Gastrocnemius medialis (tissue), 4 donors: ENCODE measurements at regions not wholly inside any gene's neighbourhood (a gene's known extent, or its start where the extent isn't known, plus 50 kb on each side); places are given as distances from the start of the nearest gene placed in this dataset.

ENCODE experiments used
- CTCF ChIP-seq, 5 experiments: fragments of 450-650 bp in 3 of 5; fragments of 200-600 bp in 2 of 5; sonication (generic) in 2 of 5; IDR thresholded peaks in 4 of 5; conservative IDR thresholded peaks in 1 of 5; 1 replicate in 4 of 5; 2 replicates in 1 of 5; pipeline ENCODE4 v1.5.1; 2016 to 2019; ENCODE audit warnings: antibody characterized with exemption in 5 of 5, mild to moderate bottlenecking in 3 of 5, moderate library complexity in 3 of 5
- POLR2A ChIP-seq, 2 donors: fragments of 450-650 bp; IDR thresholded peaks; one replicate each; pipeline ENCODE4 v1.6.1; 2017; ENCODE audit warnings: antibody characterized with exemption in 2 of 2, mild to moderate bottlenecking in 2 of 2, moderate library complexity in 2 of 2

GRCh38 chr6:98044151-98044561, 761.1 kb upstream of the MMS22L start:
- no peak for TF ChIP-seq CTCF (IDR thresholded peaks at IDR 0.05 in 4 of 5, conservative IDR thresholded peaks at IDR 0.05 in 1 of 5)
- no peak for TF ChIP-seq POLR2A (IDR thresholded peaks at IDR 0.05)
